Endometrium (tissue), 2 donors: ENCODE measurements at regions not wholly inside any gene's neighbourhood (a gene's known extent, or its start where the extent isn't known, plus 50 kb on each side); places are given as distances from the start of the nearest gene placed in this dataset.

Source experiments
- FAIRE-seq: peaks from 2 replicates; lab custom pipeline; 2012; peaks lifted over from hg19 to GRCh38; lab: Jason Lieb, UNC
- donor health status: control.
- donor health status: control.

DNA sequence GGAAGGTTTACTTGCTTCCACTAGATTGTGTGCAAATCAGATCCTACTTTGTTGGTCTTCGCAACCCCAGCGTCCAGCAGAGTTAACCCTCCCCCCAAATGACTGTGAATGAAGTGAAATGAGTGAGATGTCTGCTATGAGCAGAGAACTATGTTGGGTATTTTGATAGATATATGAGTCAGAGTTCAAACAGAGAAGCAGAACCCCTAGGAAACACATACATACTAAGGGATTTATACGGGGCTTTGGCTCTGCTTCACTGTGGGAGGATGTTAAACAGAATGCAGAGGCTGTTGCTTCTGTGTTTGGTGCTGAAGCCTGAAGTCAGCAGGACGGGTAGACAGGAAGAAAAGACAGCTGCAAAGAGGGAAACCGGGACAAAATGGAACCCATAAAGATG, 197.0 kb downstream of the MZT1 start:
- no peak for FAIRE-seq

DNA sequence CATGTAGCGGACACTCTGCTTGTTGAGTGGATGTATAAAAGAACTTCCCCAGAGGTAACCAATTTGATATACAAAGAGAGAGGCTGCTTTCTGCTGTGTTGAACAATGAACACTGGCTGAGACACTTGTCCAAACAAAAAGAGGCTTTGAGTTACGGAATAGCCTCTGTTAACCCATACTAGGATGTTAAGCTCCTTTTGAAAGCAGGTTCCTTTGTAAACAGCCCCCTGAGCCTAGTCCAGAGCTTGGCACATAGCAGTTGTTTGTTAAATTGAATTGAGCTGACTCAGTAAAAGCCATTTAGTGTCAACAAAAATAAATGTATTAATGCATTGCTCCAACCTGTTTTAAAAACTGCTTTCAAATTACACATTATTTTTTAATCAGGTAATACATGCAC, 200.1 kb downstream of the MZT1 start:
- no peak for FAIRE-seq

DNA sequence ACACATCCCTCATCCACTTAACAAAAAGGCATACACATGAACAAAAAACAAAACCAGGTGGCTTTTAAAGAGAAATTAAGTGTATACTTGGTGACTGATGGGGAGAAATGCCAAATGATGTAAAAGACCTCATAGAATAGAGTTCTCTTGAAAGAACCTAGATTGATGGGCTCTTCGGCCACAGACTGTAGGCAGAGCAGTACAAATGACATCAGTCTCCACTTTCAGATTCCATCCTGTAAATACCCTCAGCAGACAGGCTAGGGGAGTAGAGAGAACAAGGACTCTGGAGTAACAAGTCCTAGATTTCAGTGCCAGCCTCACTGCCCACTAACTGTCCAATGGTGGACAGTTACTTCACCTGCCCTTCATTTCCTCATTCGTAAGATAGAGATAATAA, 203.8 kb downstream of the MZT1 start:
- no peak for FAIRE-seq

DNA sequence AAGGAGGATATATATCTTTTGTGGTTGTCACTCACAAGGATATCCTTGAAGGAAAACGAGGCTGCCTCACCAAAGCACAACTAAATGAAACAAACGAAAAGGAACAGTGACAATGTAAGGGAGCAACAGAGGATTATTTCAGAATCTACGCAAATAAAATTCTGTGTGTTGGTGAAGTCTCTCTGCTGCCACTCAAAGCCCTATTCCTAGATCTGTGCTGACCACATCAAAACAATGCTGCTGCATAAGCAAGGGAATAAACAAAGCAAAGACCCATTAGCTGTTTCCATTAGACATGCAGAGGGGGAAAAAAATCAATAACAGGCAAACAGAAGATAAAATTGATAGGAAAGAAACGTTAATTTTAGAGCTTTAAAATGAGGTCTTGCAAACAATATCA, 204.4 kb downstream of the MZT1 start:
- no peak for FAIRE-seq

DNA sequence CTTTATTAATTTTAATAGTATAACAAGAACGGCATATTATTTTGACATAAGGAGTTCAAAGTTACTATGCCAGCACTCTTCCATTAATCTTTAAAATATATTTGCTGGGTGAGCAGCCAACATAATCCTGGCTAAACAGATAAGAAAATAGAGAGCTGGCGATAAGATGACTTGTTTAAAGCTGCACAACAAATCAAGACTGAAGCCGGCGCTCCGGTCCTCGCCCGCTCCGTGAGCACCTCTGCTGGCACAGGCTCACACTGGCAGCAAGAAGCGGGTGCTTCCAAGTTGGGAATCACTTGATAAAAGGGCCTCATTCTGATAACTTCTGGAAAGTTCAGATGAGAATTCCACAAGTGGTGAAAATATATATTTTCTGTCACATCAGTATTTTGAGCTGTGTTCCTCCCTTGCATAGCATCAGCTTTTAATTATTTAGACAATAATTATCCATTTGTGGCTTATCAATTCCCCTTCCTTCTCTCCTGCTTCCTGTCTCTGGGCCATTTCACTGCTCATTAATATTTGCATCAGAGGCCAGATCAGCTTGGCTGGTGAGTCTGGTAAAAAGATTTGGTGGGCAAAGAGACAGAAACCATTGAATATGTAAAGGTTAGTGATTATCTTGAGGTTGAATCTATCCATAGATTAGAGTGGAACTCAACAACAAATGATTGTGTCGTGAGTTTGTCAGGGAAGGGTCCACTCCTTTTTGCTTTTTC, 205.3 kb downstream of the MZT1 start:
- FAIRE-seq, result no peak

DNA sequence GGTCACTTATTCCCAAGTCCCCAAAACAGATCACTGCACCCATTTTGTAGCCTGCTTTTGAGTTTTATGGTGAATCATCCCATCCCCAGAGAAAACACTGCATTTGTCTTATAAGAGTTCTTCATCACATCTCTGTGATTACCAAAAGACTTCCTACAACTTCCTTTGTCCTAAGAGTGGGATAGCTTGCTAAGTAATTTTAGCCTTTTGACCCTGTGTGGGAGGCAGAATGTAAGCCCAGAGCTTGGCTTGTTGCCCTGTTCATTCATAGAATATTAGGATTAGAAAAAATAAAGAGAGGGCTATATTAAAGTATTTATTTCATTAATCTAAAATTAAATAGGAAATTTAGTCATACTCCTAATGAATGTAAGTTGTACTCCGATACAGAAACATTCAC, 213.3 kb downstream of the MZT1 start:
- no peak for FAIRE-seq

DNA sequence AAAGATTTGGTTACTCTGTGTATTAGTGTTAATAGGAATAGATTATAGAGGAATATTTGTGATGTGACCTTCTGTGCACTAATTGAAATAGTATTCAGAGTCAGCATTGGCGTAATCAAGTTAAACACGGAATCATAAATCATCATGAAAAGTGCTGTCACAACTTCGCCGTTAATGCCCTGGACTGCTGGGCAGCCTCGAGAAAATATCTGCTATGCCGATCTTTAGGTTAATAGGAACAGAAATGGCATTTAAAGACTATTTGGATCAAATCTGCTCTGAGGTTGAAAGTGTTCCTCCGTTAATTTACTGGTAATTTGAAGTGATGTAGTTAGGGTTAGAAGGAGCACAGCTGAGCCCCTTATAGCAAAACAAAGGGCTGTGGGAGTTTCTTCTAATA, 219.0 kb downstream of the MZT1 start:
- FAIRE-seq, result no peak

DNA sequence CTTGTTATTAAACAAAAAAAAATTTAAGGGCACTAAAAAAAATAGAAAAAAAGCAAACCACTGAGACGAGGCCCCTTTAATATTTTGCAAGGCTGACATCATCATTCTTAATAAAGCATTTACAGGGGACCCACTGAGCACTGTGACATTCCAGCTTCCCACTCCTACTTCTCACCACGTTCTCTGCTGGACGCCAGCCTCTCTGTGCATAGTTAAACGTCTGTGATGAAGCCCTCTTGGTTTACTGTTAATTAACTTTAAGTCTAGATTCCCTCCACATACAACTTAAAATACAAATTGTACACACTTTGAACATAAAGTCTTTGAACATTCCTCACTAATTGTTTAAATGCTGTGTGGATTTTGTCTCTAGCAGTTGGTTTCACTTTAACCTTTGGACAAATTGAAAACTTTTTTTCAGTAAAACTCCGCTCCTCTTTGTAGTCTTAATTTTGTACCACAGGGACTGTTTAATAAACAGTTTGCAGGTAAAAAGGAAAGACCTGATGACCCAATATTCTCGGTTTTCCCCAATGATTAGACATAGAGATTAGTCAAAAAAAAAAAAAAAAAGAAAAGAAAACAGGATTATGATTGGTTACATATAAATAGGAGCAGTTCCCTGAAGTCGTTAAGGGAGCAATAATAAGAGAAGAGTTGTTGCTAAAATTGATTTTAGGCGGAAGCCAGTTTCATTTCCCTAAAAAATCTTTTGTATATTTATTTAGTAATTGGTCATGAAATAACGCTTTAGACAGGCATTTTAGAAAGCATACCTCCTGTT, 219.8 kb downstream of the MZT1 start:
- FAIRE-seq, result peak; percentile 8

DNA sequence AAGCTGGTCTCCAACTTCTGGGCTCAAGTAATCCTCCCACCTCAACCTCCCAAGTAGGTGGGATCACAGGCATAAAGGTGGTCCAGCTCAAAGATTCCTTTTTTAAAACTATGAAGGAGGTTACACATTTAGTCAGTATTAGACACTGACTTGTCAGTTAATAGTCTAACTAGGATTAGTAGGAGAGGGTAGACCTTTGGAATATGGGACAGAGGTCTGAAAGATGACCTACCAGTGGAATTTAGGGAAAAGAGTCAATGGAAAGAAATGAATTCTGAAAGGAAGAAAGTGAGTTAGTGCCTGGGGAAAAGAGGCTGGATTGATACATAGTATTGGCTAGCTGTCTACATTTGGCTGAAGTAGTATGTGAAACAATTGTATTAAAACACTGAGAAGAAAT, 220.7 kb downstream of the MZT1 start:
- FAIRE-seq, result no peak

DNA sequence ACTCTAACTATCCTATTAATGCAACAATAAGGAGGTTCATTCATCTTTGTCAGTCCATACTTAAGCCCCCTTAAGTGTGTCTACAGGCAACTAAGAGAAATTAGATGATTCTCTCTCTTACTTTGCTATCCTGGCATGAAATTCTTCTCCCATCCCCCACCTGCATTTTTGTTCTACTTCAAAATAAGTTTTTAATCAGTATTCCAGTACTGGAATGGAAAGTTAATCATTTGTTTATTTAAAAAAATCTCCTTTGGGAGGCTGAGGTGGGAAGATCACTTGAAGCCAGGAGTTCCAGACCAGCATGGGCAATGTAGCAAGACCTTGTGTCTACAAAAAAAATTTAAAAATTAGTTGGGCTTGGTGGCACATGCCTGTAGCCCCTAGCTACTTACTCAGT, 222.1 kb downstream of the MZT1 start:
- no peak for FAIRE-seq

DNA sequence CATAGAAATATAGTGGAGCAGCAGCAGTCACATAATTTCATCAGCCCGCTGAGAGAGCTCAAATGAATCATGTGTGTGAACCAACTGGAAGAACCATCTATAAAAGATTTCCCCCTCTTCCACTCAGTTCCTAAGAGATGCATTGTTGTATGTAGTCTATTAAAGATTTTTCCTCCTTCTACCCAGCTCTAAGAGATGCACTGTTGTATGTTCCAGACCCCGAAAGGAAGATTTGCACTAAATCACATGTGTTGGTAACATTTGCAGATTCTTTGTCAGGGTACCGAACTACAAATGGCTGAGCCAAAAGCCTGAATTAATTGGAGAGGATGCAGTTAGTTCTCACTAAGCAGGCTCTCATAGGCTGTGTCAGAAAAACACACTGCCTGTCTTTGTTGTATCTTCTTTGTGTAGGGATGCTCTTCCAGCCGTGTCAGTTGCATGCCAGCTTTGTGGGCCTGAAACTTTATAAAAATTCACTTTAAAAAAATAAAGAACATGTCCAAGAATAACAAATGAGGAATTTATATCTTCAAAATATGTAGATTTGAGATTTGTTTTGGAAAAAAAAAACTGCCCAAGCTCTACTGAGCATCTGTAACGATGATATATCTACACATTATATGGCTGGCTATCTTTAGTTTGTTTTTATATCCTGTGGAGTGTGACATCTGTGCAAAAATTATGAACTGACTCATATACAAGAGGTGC, 223.1 kb downstream of the MZT1 start:
- no peak for FAIRE-seq

DNA sequence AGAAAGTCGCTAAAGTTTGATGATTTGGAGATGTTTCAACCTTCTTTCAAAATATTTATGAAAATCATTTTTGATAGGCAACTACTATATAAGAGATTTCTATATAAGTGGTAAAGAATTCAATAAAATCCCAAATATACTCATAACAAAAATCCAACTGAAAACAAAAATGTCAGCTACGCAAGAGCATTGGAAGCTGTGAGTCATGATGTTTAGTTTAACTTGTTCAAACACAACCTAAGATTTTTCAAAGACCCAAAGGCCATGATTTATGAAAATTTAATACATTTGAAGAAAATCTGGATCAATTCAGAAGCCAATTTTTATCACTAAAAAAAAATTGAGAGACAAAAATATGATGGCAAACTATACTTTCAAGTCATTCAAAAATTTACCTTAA, 226.6 kb downstream of the MZT1 start:
- no peak for FAIRE-seq

DNA sequence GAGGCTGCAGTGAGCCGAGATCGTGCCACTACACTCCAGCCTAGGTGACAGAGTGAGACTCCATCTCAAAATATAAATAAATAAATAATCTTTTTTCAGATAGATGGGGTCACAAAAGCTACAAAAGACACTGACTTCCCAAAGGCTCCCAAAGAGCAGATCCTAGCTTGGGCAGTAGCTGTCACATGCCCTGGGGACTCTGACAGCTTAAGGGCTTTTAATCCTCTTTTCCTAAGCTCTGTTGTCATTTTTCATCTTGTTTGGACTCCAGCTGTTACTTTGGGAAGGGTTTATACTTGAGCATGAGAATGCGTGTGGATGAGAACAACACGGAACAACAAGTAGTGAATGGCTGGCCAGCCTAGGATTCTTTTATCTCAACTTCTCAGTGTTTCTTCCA, 231.7 kb downstream of the MZT1 start:
- FAIRE-seq, result no peak

DNA sequence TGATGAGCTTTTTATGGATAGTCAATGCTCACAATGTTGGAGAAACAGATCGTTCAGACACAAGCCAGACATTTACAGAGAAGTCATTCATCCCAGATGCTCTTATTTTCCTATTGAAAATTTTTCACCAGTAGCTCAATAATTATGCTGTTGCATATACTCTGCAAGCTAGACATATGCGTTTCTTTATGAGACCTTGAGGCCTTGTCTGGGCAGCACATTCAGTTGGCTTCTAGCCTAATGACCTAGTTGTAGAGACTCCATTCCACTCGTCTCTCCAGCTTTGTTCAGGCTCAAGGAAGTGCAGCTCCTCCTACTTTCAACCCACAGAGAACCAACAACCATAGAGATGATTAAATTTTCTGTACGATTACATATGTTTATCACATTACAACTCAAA, 237.7 kb downstream of the MZT1 start:
- FAIRE-seq, result no peak

DNA sequence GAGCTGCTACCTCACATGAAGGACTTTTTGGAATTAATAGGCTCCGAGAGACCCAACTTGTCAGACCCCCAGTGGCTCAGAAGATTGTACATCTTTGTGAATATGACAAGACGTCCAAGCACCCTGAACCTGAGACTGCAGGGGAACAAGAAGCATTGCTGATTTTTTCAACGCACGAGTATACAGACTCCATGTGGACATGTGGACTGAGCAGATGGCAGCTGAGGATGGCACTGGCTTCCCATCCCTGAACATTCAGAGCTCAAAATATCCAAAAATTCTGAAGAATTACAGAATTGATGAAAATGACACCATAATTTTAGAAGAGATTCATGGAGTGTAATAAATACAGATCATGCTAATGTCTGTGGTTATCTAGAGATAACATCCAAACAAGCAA, 254.1 kb downstream of the MZT1 start:
- no peak for FAIRE-seq

DNA sequence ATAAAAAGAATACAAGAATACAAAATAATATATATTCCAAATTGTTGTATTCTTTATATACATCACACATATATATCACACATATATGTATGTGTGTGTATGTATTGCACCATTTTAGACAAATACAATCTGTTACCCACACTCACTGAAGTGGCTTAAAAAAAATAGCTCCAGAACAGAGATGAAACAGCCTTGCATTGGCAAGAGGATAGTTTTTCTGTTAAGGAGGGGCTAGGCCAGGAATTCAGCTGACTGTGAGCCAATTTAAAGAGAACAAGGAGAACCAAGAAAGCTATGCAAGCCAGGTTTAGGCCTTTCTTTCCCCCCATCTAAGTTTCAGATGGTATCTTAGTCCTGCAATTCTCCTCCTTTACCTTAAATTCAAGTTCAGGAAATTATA, 257.5 kb downstream of the MZT1 start:
- FAIRE-seq, result no peak

DNA sequence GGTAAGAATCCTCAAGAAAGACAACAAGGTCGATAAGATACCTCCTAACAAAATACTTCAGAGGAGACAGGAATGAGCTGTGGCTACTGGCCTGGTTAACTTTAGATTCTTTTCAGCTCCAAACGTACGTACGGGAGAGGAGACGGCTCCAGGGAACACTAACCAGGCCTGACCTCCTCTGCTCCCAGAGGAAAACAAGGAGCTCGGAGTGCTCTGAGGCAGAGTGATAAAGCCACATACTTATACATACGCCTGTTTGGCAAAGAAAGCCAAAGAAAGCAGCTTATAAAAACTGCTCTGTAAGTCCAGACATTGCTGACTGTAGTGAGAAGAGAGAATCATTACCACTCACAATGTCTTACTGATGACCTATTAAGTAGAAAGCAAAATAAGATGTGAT, 263.9 kb downstream of the MZT1 start:
- no peak for FAIRE-seq

DNA sequence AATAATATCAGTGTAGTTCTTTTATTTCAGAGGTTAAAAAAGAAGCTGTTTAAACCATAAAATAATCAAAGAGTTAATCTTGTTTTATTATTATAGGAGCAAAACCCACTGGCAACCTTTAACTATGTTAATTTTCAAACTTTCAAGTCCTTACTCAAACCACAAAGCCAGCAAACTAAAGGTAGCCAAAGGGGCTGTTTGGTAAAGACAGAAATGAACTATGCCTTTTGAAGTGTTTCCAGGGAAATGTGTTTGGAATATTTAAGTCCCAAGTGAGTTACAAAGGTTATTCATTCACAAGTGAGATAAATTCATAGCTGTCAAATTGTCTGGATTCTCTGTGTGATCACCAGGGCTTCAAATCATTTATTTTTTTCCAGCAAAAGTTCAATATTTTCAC, 264.7 kb downstream of the MZT1 start:
- peak; percentile 55 for FAIRE-seq

DNA sequence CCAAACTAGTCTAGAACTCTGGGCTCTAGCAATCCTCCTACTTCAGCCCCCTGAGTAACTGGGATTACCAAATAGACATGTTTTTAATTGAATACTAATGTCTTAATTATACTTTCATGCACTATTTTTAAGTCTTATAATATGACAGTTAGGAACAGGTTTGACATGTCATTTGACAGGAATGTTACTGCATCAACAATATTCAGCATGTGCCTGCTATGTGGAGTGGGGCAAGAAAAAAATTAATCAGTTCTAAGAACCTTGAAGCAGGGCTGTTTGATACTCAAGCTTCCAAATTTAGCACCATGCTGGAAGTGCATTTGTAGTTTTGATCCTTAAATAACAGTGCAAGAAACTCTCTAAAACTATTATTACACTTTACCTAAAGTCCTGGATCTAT, 265.3 kb downstream of the MZT1 start:
- no peak for FAIRE-seq

DNA sequence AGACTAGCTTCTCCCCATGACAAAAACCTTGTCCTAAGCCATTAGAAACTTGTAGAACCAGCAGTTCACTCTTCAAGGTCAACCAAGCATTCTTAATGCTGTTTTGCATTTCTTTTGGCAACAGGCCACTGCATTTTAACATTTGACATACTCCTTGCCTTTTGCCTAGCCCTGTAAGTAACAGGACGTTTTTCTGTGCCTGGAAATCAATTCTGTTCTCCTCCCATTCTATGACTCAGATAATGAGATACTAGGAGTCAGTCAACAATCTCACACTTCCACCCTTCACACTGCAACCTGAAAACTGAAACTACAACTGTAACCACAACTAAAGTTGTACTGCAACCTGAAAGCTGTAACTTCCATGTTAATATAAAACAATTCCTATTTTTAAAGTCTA, 268.7 kb downstream of the MZT1 start:
- FAIRE-seq, result peak; percentile 68

DNA sequence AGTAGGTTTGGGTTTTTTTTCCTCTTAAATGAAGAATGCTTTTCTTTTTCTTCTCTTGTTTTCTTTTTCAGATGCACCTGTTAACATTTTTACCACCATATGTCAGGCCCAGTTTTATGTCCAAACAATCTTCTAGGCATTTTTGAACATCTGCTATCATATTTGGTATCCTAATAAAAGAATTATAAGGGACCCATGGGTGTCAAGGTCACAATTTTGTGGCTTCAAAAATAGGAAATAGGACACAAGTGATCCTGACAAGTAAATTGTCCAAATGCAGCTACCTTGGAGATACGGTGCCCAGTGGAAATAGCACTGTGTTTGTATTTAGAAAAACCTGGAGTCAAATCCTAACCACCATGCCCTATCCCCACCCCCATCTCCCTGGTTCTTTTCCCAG, 270.3 kb downstream of the MZT1 start:
- no peak for FAIRE-seq

DNA sequence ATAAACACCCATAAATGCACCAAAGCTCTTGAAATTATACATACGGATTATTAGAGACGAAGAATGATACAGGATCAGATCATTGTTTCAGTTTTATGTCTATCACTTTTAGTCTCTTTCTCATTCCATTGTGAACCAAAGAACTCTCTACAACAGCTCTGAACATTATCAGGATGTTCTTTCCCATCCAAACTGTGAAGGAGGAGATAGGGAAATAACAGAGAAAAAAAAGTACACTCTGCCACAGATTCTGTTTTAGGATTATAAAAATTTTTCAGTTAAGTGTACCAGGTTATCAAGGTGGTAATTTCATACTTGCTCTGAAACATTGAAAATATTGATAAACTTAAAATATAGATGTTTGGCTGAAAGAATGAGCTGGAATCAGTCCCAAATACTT, 270.9 kb downstream of the MZT1 start:
- no peak for FAIRE-seq

DNA sequence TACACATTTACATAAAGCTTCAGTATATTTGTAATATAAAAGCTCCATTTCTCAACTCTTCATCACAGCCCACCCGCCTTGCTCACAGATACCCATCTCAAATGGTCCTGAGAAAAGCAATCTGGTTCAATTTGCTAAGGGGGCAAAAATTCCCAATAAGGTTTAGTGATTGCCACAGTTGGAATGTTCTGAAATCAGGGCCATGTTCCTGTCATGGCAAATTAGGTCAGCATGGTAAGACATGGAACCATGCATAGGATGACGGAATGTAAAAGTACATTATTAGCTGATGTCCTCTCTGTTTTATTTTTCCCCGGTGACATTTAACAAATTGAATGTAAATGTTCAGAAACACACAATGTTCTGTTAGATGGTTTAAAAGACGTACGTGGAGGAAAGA, 274.3 kb downstream of the MZT1 start:
- no peak for FAIRE-seq
